HG02981 (cell line): ENCODE measurements at regions not wholly inside any gene's neighbourhood (a gene's known extent, or its start where the extent isn't known, plus 50 kb on each side); places are given as distances from the start of the nearest gene placed in this dataset.

Experiments used
- ATAC-seq: cut with Tn5 transposase; IDR thresholded peaks from one replicate; pipeline ENCODE4 v1.9.1; 2021; ENCODE audit warnings: mild to moderate bottlenecking, moderate library complexity; ENCODE audit not compliant: unreplicated experiment

- ATAC-seq, result no peak
Observed at GRCh38 chr2:2935445-2936149, 442.0 kb downstream of the EIPR1 start.

- no peak for ATAC-seq
Observed at GRCh38 chr2:2933426-2933825, 444.2 kb downstream of the EIPR1 start.

GRCh38 chr2:2932692-2933305 lies 444.8 kb downstream of the EIPR1 start:
- no peak for ATAC-seq

GRCh38 chr2:2932189-2932588 lies 445.4 kb downstream of the EIPR1 start:
- ATAC-seq, result no peak

- ATAC-seq, result no peak
Observed at GRCh38 chr2:2931318-2932075, 446.1 kb downstream of the EIPR1 start.

GRCh38 chr2:2930841-2931240 lies 446.8 kb downstream of the EIPR1 start:
- no peak for ATAC-seq

- ATAC-seq, result peak; percentile 32
Observed at GRCh38 chr2:2926858-2927175, 450.8 kb downstream of the EIPR1 start.

GRCh38 chr2:2926009-2926857 lies 451.4 kb downstream of the EIPR1 start:
- peak; percentile 85 for ATAC-seq

- ATAC-seq, result no peak
Observed at GRCh38 chr2:2922156-2922555, 455.5 kb downstream of the EIPR1 start.

- ATAC-seq, result no peak
Observed at GRCh38 chr2:2921011-2921720, 456.5 kb downstream of the EIPR1 start.

- ATAC-seq, result no peak
Observed at GRCh38 chr2:2919574-2920365, 457.8 kb downstream of the EIPR1 start.

- no peak for ATAC-seq
Observed at GRCh38 chr2:2919026-2919425, 458.6 kb downstream of the EIPR1 start.

- no peak for ATAC-seq
Observed at GRCh38 chr2:2916621-2917020, 461.0 kb downstream of the EIPR1 start.

- ATAC-seq, result no peak
Observed at GRCh38 chr2:2914252-2914651, 463.4 kb downstream of the EIPR1 start.

- no peak for ATAC-seq
Observed at GRCh38 chr2:2913601-2914120, 464.0 kb downstream of the EIPR1 start.

- ATAC-seq, result no peak
Observed at GRCh38 chr2:2912731-2913130, 464.9 kb downstream of the EIPR1 start.

- no peak for ATAC-seq
Observed at GRCh38 chr2:2912293-2912692, 465.3 kb downstream of the EIPR1 start.

- no peak for ATAC-seq
Observed at GRCh38 chr2:2910259-2910658, 467.4 kb downstream of the EIPR1 start.
